ENCODE measurements at regions not wholly inside any gene's neighbourhood (a gene's known extent, or its start where the extent isn't known, plus 50 kb on each side); places are given as distances from the start of the nearest gene placed in this dataset.

DNA sequence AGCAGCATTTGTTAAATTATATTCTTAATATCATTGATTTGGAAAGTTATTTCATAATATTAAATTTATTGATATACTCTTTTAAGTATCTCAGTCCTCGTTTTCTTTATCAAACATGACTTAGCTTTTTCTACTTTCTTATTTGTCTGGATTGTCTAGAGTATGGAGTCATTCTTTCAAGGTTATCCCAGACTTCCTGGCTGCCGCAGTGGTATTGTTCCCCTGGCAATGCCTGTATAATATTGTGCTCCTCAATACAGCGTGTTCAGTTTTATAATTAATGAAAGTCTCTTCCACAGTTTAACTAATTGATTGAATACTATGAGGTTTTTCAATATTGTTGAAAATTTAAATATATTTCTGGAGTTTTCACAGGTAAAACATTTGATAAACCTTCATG, 310.9 kb downstream of the ANKRD50 start:
- DNase-seq (ENCODE audit: low read depth, low spot score) = no peak

GRCh38 chr4:124409044-124409443, 303.5 kb downstream of the ANKRD50 start:
- peak; percentile 45 for DNase-seq (ENCODE audit: low read depth, low spot score)

GRCh38 chr4:124414276-124415040, 298.1 kb downstream of the ANKRD50 start:
- DNase-seq (ENCODE audit: low read depth, low spot score) = no peak

GRCh38 chr4:124415146-124415545, 297.4 kb downstream of the ANKRD50 start:
- no peak for DNase-seq (ENCODE audit: low read depth, low spot score)

DNA sequence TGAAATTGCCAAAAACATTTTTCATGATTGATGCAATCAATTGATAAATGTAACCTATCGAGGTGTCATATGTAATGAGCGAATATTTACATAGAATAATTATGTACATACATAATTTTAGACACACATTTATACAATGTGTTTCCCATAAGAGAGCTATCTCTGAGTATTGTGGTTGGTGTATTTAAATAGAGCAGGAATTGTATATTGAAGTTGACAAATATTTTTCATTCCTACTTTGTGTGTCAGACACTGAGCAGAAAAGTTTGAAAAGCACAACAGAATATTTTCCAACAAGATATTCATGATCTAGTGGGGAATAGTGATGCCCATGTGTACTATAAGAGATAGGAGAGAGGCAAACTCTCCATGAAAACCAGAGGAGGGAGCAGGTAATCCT, 295.2 kb downstream of the ANKRD50 start:
- DNase-seq (ENCODE audit: low read depth, low spot score) = no peak

DNA sequence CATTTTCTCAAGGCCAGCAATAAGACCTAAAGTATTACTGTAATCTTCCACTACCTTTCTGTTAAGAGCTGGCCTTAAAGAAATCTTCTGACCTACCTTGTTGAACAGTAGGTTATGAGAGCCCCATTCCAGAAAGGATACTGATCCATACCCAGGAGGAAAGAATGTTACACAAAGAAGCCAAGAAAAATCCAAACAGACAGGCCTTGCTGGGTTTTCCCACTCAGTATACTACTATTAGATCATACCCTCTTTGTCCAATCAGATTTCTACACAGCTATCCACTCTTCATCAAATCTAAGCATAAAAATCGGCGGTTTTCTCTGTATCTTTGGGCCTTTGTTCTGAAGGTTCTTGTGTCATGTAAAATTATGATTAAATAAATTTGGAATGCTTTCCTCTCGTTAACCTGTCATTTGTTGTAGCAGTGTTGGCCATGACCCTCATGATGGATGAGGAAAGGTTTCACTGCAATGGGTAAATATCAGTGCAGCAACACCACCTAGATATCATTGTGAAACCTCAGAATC, 292.3 kb downstream of the ANKRD50 start:
- no peak for DNase-seq (ENCODE audit: low read depth, low spot score)

- DNase-seq (ENCODE audit: low read depth, low spot score) = peak; percentile 32
Observed at GRCh38 chr4:124423160-124423559, 289.4 kb downstream of the ANKRD50 start.

GRCh38 chr4:124426279-124426678, 286.3 kb downstream of the ANKRD50 start:
- no peak for DNase-seq (ENCODE audit: low read depth, low spot score)

DNA sequence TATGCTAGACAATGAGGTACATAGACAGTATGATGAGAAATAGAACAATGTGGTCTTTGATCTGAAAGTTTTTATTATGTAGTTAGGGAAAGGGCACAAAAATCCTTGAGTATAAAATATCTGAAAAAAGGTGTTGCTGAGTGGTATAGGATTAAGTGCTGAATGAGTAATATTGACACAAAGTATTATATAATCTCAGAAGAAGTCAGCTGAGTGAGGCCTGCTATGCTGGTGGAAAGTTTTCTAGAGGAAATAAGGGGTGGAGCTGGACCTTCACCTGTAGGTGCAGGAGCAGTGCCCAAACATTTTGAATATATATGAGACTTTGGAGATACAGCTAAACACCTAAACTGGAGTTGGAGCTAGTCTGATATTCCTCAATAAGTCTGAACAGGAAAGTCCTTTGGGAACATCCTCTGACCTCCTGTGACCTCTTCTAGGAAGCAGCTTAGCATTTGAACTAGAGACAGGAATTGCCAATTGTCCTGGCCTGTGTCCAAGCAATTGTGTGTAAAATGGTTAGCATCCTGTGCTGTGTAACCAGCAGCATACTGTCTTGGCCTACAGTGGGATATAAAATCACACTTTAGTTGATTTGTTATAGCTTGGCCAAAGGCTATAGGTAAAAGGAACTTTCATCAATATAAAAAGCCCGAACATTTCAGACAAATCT, 285.3 kb downstream of the ANKRD50 start:
- no peak for DNase-seq (ENCODE audit: low read depth, low spot score)

- no peak for DNase-seq (ENCODE audit: low read depth, low spot score)
Observed at GRCh38 chr4:124428648-124429047, 283.9 kb downstream of the ANKRD50 start.

- no peak for DNase-seq (ENCODE audit: low read depth, low spot score)
Observed at GRCh38 chr4:124429746-124430250, 282.7 kb downstream of the ANKRD50 start.

GRCh38 chr4:124431653-124432192, 280.8 kb downstream of the ANKRD50 start:
- DNase-seq (ENCODE audit: low read depth, low spot score) = no peak

DNA sequence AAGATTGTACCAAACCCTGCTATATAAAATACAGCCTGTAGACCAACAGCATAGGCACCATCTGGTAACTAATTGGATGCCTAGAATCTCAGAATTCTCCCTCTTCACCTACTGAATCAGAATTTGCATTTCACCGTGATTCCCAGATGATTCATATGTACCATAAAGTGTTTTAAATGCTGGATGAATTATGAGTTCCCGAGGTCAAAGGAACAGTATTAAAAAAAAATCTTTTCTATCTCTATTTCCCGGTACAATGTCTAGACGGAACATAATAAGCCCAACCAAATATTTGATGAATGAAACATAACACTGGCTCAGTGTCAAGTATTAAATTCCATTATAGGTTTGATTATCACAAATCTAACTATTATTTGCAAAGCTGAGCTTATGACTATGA, 280.0 kb downstream of the ANKRD50 start:
- no peak for DNase-seq (ENCODE audit: low read depth, low spot score)

- DNase-seq (ENCODE audit: low read depth, low spot score) = no peak
Observed at GRCh38 chr4:124433044-124433443, 279.5 kb downstream of the ANKRD50 start.

GRCh38 chr4:124433500-124433899, 279.0 kb downstream of the ANKRD50 start:
- no peak for DNase-seq (ENCODE audit: low read depth, low spot score)

DNA sequence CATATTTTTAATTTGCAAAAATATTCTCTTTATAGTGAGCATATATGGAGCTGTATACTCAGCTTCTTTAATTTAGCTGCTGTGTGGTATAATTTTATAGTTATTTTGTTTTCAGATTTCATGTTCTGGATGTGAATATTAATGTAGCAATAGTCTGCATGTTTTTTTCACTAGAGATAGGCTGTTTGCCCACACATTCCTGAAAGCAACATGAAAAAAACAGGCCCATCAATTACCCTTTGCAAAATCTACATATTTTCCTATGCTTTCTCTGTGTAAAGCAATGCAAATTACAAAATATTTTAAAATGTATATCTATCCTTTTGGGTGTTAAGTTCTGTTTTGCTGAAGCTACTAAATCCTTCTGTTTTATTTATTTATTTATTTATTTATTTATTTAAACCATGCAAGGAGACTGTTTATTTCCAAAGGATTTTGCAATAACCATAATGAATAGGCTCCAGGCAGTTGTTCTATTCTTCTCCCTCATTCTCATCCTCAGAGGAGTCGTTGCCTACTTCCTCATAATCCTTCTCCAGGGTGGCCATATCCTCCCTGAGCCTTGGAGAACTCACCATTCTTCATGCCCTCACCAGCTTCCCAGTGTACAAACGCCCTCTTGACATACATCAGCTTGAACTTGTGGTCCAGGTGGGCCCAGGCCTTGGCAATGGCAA, 277.1 kb downstream of the ANKRD50 start:
- no peak for DNase-seq (ENCODE audit: low read depth, low spot score)

DNA sequence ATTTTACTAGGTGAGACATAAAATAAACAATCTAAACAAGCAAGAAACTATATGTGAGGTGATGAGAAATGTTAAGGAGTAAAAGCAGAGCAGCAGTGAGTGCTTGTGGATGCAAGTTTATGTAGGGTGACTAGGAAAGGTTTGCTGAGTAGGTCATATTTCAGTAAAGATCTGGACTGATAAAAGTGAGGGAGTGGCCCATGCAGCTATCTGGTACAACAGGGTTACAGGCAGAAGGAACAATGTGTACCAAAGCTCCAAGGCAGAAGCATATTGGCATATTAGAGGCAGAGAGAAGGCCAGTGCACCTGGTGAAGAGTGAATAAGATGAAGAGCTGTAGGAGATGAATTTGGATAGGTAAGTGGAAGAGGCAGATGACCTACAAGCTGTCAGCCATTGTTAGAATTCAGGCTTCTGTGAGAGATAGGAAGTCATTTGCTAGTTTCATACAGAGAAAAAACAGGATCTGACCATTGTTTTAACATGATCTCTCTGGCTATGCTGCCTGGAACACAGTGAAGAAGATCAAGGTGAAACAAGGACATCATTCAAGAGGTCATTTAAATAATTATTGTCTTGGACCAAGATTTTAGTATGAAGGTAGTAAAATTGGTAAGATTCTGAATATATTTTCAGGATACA, 274.6 kb downstream of the ANKRD50 start:
- no peak for DNase-seq (ENCODE audit: low read depth, low spot score)

DNA sequence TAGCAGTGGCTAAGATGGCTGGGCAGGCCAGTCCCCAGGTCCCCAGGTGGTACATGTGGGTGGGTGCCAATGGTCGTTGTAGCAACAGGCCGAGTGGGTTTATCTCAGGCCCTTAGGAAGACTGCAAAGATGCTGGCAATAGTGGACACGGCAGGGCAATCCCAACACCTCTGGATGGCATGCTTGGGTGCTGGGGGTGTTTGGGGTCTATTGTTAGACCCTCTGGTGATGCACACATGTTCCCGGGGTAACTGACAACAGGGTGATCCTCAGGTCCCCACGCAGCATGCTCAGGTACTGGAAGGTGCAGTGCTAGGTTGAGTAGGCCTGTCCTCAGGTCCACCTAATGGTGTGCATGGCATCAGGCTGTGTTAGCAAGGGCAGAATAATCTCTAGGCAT, 267.5 kb downstream of the ANKRD50 start:
- no peak for DNase-seq (ENCODE audit: low read depth, low spot score)

DNA sequence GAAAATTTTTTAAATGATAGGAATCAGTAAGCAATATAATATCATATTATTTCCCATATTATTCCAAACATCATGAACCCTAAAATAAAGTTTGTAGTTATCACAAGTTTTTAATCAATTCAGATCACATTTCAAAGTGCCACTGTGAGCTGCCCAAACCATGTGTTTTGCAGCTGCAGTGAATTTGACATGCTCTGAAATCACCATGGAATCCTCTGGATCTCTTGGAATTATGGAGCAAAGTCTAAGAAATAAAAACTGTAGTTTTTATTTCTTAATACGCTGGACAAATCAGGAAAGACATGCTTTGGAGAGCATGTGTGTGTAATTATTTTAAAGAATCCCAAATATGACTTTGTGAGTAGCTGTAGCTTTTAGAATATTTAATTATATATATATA, 262.7 kb downstream of the ANKRD50 start:
- DNase-seq (ENCODE audit: low read depth, low spot score) = no peak

GRCh38 chr4:124450851-124451250, 261.7 kb downstream of the ANKRD50 start:
- no peak for DNase-seq (ENCODE audit: low read depth, low spot score)

DNA sequence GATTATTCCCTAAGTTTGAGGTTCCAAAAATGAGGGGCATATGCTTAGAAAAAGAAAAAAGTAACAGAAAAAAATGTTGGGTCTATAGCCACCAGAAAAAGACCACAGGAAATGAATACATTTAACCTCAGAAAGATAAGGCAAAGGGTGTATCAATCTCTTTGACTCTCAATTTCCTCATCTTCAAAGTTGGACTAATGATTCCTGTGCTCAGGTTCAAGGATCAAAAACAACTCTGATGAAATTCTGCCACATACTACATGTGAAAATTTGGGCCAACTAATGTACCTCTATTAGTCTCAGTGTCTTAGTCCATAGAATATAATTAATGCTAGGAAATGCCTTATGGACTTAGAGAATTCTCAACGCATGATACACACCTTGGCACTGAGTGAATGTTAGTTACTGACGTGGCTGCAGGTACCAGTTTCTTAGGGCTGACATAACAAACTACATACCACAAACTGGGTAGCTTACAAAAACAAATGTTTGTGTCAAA, 257.7 kb downstream of the ANKRD50 start:
- peak; percentile 9 for DNase-seq (ENCODE audit: low read depth, low spot score)
